ENCODE measurements at regions not wholly inside any gene's neighbourhood (a gene's known extent, or its start where the extent isn't known, plus 50 kb on each side); places are given as distances from the start of the nearest gene placed in this dataset.
A peak's percentile ranks its signal among the peaks of the same experiment; 100 is the strongest.

DNA sequence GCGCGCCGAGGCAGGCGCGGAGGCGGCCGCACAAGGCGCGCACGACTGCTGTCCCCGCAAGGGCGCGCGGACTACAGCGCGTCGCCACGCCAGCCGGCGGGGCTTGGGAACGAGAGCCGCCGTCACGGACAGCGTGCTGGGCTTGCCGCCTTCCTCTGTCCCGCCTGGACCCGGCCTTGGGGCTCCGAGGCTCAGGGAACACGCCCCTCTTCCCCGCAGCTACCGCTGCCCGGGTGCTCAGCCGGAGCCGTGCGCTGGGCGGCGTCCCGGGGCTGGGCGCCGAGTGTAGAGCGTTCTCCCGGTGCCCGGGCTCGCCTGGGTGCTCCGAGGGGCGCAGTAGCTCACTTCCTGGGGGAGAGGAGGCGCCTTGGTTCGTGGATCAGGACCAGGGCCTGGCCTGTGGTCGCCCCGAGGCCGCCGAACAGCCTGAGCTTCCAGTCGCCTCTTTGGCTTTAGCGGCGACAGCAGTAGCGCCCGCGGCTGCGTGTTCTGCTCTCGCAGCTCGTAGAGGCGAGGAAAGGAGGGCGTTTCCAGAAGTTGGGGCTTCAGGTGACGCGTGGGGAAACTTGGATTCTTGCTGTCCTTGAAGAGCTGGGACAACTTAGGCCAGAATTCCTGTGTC lies 226.7 kb upstream of the C2CD4B start:
- TF ChIP-seq, protein P1, sequence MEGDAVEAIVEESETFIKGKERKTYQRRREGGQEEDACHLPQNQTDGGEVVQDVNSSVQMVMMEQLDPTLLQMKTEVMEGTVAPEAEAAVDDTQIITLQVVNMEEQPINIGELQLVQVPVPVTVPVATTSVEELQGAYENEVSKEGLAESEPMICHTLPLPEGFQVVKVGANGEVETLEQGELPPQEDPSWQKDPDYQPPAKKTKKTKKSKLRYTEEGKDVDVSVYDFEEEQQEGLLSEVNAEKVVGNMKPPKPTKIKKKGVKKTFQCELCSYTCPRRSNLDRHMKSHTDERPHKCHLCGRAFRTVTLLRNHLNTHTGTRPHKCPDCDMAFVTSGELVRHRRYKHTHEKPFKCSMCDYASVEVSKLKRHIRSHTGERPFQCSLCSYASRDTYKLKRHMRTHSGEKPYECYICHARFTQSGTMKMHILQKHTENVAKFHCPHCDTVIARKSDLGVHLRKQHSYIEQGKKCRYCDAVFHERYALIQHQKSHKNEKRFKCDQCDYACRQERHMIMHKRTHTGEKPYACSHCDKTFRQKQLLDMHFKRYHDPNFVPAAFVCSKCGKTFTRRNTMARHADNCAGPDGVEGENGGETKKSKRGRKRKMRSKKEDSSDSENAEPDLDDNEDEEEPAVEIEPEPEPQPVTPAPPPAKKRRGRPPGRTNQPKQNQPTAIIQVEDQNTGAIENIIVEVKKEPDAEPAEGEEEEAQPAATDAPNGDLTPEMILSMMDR (conservative IDR thresholded peaks at IDR 0.05): no peak
- peak overlapping the region; percentile 86 for H3K9ac ChIP-seq (ENCODE audit: extremely low read depth, low read length, poor library complexity, severe bottlenecking)
- DNase-seq: peak; percentile 82
- H3K4me3 Mint-ChIP-seq: peak overlapping the region; percentile 88
- H3K9me3 ChIP-seq (ENCODE audit: control insufficient read depth, low read length): no peaks in the 10 kb centered on the region
- H3K4me1 ChIP-seq (ENCODE audit: control insufficient read depth, insufficient read depth, low read length): peaks cover 5% of the 10 kb centered on the region
- peaks cover under 1% of the 10 kb centered on the region for H3K36me3 Mint-ChIP-seq (ENCODE audit: low read depth)
- H3K4me1 Mint-ChIP-seq: peaks cover 29% of the 10 kb centered on the region
- peaks cover under 1% of the 10 kb centered on the region for H3K9me3 Mint-ChIP-seq
- H3K27ac Mint-ChIP-seq: peak overlapping the region; percentile 94
- no peaks in the 10 kb centered on the region for H3K36me3 ChIP-seq (ENCODE audit: control insufficient read depth, insufficient read depth, low read length)
- no peaks in the 10 kb centered on the region for H3K27me3 ChIP-seq (ENCODE audit: control insufficient read depth, insufficient read depth, low read length, poor library complexity, severe bottlenecking)
- 0 to 1% methylated on average over 3 to 66 of the region's 66 CpGs for WGBS, 2 experiments (ENCODE audit: insufficient coverage in 1 of 2, insufficient read length in 1 of 2)
- peak overlapping the region; percentile 98 for H3K4me3 ChIP-seq (ENCODE audit: low read length)
- H3K27me3 Mint-ChIP-seq (ENCODE audit: insufficient read depth): peaks cover 18% of the 10 kb centered on the region
- H3K27ac ChIP-seq (ENCODE audit: low read depth, low read length): no peak overlapping the region

DNA sequence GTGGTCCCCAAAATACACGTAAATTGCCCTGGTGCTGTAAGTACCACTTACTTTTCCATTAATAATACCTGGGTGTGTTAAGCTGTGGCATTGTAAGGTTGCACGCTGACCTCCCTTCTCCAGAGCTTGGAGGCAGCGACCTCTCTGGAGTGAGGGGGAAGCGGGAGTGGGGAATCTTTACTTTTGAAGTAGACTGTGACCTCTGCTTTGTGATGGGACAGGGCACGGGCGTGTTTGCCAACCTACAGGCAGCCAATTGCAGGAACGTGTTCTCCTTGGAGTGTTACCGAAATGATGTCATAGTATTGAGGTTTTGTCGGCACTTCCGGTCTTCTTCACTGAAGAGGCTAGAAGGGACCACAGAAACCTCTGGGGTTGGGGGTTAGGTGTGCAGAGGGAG lies 227.3 kb upstream of the C2CD4B start:
- Histone ChIP-seq H3K9ac (ENCODE audit: extremely low read depth, low read length, poor library complexity, severe bottlenecking) (peak overlapping the region; percentile 86), H3K9me3 (ENCODE audit: control insufficient read depth, low read length) (peaks cover 4% of the 10 kb centered on the region), H3K36me3 (ENCODE audit: control insufficient read depth, insufficient read depth, low read length) (peaks cover 3% of the 10 kb centered on the region), H3K4me1 (ENCODE audit: control insufficient read depth, insufficient read depth, low read length) (peaks cover 5% of the 10 kb centered on the region), H3K4me3 (ENCODE audit: low read length) (peak overlapping the region; percentile 98), H3K27ac (ENCODE audit: low read depth, low read length) (no peak overlapping the region), H3K27me3 (ENCODE audit: control insufficient read depth, insufficient read depth, low read length, poor library complexity, severe bottlenecking) (peaks cover 2% of the 10 kb centered on the region)
- TF ChIP-seq, protein P1 (conservative IDR thresholded peaks at IDR 0.05): peak; percentile 57
- 52 to 80% methylated on average over 2 to 9 of the region's 10 CpGs for whole genome bisulfite sequencing, 2 experiments (ENCODE audit: insufficient coverage in 1 of 2, insufficient read length in 1 of 2)
- H3K27me3 Mint-ChIP-seq (ENCODE audit: insufficient read depth): peaks cover 18% of the 10 kb centered on the region
- H3K4me3 Mint-ChIP-seq: peak overlapping the region; percentile 88
- H3K36me3 Mint-ChIP-seq (ENCODE audit: low read depth): peaks cover 5% of the 10 kb centered on the region
- peak overlapping the region; percentile 48 for H3K27ac Mint-ChIP-seq
- peak; percentile 74 for DNase-seq
- peaks cover 4% of the 10 kb centered on the region for H3K9me3 Mint-ChIP-seq
- peaks cover 29% of the 10 kb centered on the region for H3K4me1 Mint-ChIP-seq

DNA sequence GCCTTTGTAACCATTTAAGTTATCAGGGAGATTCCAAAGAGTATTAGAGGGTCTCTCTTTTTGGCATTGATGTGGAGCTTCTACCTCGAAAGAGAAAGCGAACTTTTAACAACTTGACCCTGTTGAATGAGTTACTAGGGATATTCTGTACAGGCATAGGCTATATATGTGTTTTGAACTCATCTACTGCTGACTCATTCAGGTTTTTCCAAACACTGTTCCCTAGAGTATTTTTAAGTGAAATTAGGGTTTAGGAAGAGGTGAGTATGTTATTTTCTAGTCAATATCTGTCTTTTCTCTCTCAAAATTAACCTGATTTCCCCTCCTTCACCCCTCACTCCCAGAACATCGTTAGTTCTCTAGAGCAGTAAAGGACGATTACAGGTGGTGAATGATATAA lies 228.1 kb upstream of the C2CD4B start:
- WGBS, 2 experiments (ENCODE audit: insufficient coverage in 1 of 2, insufficient read length in 1 of 2): 92 to 98% methylated on average over 2 to 3 of the region's 4 CpGs
- peaks cover 12% of the 10 kb centered on the region for H3K9me3 ChIP-seq (ENCODE audit: control insufficient read depth, low read length)
- no peak overlapping the region for H3K27ac ChIP-seq (ENCODE audit: low read depth, low read length)
- peaks cover 5% of the 10 kb centered on the region for H3K4me1 ChIP-seq (ENCODE audit: control insufficient read depth, insufficient read depth, low read length)
- H3K27me3 ChIP-seq (ENCODE audit: control insufficient read depth, insufficient read depth, low read length, poor library complexity, severe bottlenecking): peaks cover 4% of the 10 kb centered on the region
- Mint-ChIP-seq H3K36me3 (ENCODE audit: low read depth) (peaks cover 12% of the 10 kb centered on the region), H3K4me1 (peaks cover 29% of the 10 kb centered on the region), H3K9me3 (peaks cover 11% of the 10 kb centered on the region), H3K27ac (no peak overlapping the region), H3K27me3 (ENCODE audit: insufficient read depth) (peaks cover 22% of the 10 kb centered on the region), H3K4me3 (no peak overlapping the region)
- TF ChIP-seq, protein P1 (conservative IDR thresholded peaks at IDR 0.05): no peak
- H3K36me3 ChIP-seq (ENCODE audit: control insufficient read depth, insufficient read depth, low read length): peaks cover 11% of the 10 kb centered on the region
- H3K9ac ChIP-seq (ENCODE audit: extremely low read depth, low read length, poor library complexity, severe bottlenecking): no peak overlapping the region
- no peak for DNase-seq
- peak overlapping the region; percentile 98 for H3K4me3 ChIP-seq (ENCODE audit: low read length)

Data from endodermal cell (in vitro differentiated cells).